A673 (cell line): ENCODE measurements at regions not wholly inside any gene's neighbourhood (a gene's known extent, or its start where the extent isn't known, plus 50 kb on each side); places are given as distances from the start of the nearest gene placed in this dataset.

Experiments used
- BruUV-seq: library from RNA; stranded (reverse); fragments of 400-500 nt; replicated peaks from 2 replicates; lab custom pipeline; 2021; lab: Mats Ljungman, UMichigan
- CTCF ChIA-PET: fragments of 300-600 bp; sonication (Branson Sonifier 250); formaldehyde crosslinking; loops from one replicate; lab custom pipeline; 2022; ENCODE audit warnings: antibody characterized with exemption; lab: Charles Lee
- POLR2A ChIA-PET: fragments of 300-600 bp; sonication (Branson Sonifier 250); formaldehyde crosslinking; loops from one replicate; lab custom pipeline; 2022; ENCODE audit warnings: antibody characterized with exemption; ENCODE audit not compliant: low non-redundant PET; lab: Charles Lee
- DNase-seq: peaks from one replicate; pipeline ENCODE4 v3.0.0-alpha.2; 2015; ENCODE audit warnings: low spot score
- H3K27ac ChIP-seq: fragments of 200-600 bp; sonication (generic); 2 replicates; pipeline ENCODE4 v1.5.1; 2016; ENCODE audit warnings: mixed run types, low read depth, mild to moderate bottlenecking, mixed read lengths, antibody characterized with exemption, low read length; ENCODE audit not compliant: poor library complexity, severe bottlenecking
- H3K27me3 ChIP-seq: fragments of 200-600 bp; sonication (generic); replicated peaks from 2 replicates; pipeline ENCODE4 v1.6.1; 2017; ENCODE audit warnings: mixed run types, low read depth, mild to moderate bottlenecking, mixed read lengths, antibody characterized with exemption, low read length; ENCODE audit not compliant: insufficient read depth, poor library complexity
- H3K36me3 ChIP-seq: fragments of 200-600 bp; sonication (generic); 2 replicates; pipeline ENCODE4 v1.6.1; 2016; ENCODE audit warnings: mixed run types, mild to moderate bottlenecking, mixed read lengths, antibody characterized with exemption, low read length; ENCODE audit not compliant: insufficient read depth, poor library complexity, severe bottlenecking
- H3K4me1 ChIP-seq: fragments of 200-600 bp; sonication (generic); 2 replicates; pipeline ENCODE4 v1.6.1; 2017; ENCODE audit warnings: mixed run types, mild to moderate bottlenecking, mixed read lengths, antibody characterized with exemption, low read length; ENCODE audit not compliant: insufficient read depth, poor library complexity, severe bottlenecking
- H3K4me3 ChIP-seq: fragments of 200-600 bp; sonication (generic); 2 replicates; pipeline ENCODE4 v1.5.1; 2016; ENCODE audit warnings: low read depth, mixed run types, mild to moderate bottlenecking, mixed read lengths, low read length; ENCODE audit not compliant: poor library complexity, severe bottlenecking
- H3K9me3 ChIP-seq: fragments of 200-600 bp; sonication (generic); 2 replicates; pipeline ENCODE4 v1.6.1; 2016; ENCODE audit warnings: mixed run types, low read depth, mild to moderate bottlenecking, mixed read lengths, antibody characterized with exemption, low read length; ENCODE audit not compliant: poor library complexity, severe bottlenecking
- EZH2 ChIP-seq: fragments of 200-600 bp; sonication (generic); IDR thresholded peaks from 2 replicates; pipeline ENCODE4 v1.6.1; 2017; ENCODE audit warnings: borderline replicate concordance, low read depth, mild to moderate bottlenecking, mixed read lengths, antibody characterized with exemption, low read length; ENCODE audit not compliant: poor library complexity, severe bottlenecking
- intact Hi-C: fragments of 100-400 bp; cut with micrococcal nuclease; formaldehyde crosslinking; loops from one replicate; pipeline ENCODE4 v1.10.0; 2022; ENCODE audit not compliant: unreplicated experiment
- TF ChIP-seq, protein P1 (sequence below): fragments of 300-800, 200-600 bp; sonication (generic); conservative IDR thresholded peaks from 2 replicates; pipeline ENCODE4 v1.5.1; 2017; ENCODE audit warnings: low read depth, mild to moderate bottlenecking, antibody characterized with exemption, low read length, moderate library complexity, mixed read lengths

DNA sequence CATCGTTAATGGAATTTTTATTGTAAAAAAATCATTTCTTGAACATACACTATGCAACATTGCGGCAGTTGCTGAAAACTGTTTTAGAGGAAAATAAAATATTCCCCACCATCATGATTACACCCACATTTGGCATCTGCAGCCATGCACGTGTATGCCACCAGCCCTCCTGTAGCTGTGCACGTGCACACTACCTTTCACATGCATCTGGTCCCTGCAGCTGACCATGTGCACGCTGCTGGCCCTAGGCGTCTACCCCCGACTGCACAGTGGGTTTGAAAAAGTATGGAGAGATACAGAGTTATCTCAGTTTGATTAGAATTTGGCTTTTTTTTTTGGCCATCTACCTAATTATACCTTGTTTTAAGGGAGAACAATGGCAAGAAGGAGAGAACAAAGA, 569.8 kb upstream of the IGFBP7 start:
- no peaks in the 10 kb centered on the region for H3K36me3 ChIP-seq
- CTCF ChIA-PET = no interaction called here

DNA sequence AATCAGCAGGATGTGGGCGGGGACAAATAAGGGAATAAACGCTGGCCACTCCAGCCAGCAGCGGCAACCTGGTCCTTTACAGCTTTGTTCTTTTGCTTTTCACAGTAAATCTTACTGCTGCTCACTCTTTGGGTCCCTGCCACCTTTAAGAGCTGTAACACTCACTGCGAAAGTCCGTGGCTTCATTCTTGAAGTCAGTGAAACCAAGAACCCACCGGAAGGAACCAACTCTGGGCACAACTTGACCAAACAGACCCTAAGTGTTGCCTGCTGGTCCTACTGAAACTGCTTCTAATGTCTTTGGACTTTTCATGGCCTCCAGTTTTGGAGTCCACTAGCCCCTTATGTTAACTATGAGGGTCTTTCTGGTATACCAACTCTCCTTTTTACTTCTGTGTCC, 566.2 kb upstream of the IGFBP7 start:
- no peak overlapping the region for H3K4me3 ChIP-seq
- no peaks in the 10 kb centered on the region for H3K4me1 ChIP-seq
- no peak overlapping the region for H3K27ac ChIP-seq
- ChIA-PET POLR2A (no interaction called here), CTCF (no interaction called here)
- DNase-seq = no peak
- intact Hi-C loops = no loop called here
- no TSS peak for BruUV-seq
- TF ChIP-seq, protein P1, sequence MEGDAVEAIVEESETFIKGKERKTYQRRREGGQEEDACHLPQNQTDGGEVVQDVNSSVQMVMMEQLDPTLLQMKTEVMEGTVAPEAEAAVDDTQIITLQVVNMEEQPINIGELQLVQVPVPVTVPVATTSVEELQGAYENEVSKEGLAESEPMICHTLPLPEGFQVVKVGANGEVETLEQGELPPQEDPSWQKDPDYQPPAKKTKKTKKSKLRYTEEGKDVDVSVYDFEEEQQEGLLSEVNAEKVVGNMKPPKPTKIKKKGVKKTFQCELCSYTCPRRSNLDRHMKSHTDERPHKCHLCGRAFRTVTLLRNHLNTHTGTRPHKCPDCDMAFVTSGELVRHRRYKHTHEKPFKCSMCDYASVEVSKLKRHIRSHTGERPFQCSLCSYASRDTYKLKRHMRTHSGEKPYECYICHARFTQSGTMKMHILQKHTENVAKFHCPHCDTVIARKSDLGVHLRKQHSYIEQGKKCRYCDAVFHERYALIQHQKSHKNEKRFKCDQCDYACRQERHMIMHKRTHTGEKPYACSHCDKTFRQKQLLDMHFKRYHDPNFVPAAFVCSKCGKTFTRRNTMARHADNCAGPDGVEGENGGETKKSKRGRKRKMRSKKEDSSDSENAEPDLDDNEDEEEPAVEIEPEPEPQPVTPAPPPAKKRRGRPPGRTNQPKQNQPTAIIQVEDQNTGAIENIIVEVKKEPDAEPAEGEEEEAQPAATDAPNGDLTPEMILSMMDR = no peak
- no peak for TF ChIP-seq EZH2
- no peaks in the 10 kb centered on the region for H3K27me3 ChIP-seq
- no peaks in the 10 kb centered on the region for H3K9me3 ChIP-seq
- no peaks in the 10 kb centered on the region for H3K36me3 ChIP-seq

More for the DNA sequence above, 569.8 kb upstream of the IGFBP7 start:
- intact Hi-C loops = no loop called here
- Histone ChIP-seq H3K27ac (no peak overlapping the region), H3K9me3 (no peaks in the 10 kb centered on the region), H3K4me3 (no peak overlapping the region), H3K27me3 (no peaks in the 10 kb centered on the region), H3K4me1 (no peaks in the 10 kb centered on the region)
- DNase-seq = no peak
- TF ChIP-seq, protein P1 = no peak
- TF ChIP-seq EZH2 = no peak
- BruUV-seq = no TSS peak
- POLR2A ChIA-PET = no interaction called here

DNA sequence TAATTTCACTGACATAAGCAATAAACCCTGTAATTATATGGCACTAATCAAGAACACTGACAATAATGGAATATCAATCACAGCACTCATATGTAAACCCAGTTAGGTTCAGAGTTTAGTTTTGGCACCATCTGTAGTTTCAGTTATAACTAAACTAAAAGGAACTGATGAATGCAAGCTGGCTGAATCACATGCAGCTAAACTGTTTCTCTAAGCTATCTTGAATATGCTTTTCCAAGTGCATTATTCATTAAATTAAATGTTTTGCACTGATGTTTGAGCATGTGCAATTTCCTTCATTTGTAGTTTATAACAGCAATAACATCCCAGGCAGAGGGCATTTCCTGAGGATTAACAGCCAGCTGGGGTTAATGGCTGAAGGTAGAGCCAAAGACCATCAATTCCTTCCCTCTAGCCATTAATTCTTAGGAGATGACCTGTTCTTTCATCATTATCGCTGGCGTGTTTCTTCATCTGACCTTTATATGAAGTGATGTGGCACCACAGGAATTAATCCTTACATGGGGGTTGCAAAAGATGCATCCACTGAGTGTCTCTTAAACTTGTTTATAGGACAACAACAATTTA, 562.8 kb upstream of the IGFBP7 start:
- Histone ChIP-seq H3K4me3 (no peak overlapping the region), H3K36me3 (no peaks in the 10 kb centered on the region), H3K9me3 (no peaks in the 10 kb centered on the region), H3K27me3 (no peaks in the 10 kb centered on the region), H3K4me1 (no peaks in the 10 kb centered on the region), H3K27ac (no peak overlapping the region)
- POLR2A ChIA-PET = no interaction called here
- DNase-seq = no peak
- CTCF ChIA-PET = no interaction called here
- intact Hi-C loops = no loop called here
- no peak for TF ChIP-seq EZH2
- TF ChIP-seq, protein P1 = no peak
- BruUV-seq = no TSS peak
